ENCODE measurements at regions not wholly inside any gene's neighbourhood (a gene's known extent, or its start where the extent isn't known, plus 50 kb on each side); places are given as distances from the start of the nearest gene placed in this dataset.
"Not testable (repeated sequence)": the region's sequence is repeated elsewhere in the genome, so short reads cannot be mapped to it uniquely, and the experiment has no call there.

- H3K27ac ChIP-seq (ENCODE audit: low read depth); ATAC-seq; H3K4me3 Mint-ChIP-seq; H3F3A ChIP-seq (replicated peaks; ENCODE audit: low read depth); H3K9me2 ChIP-seq (ENCODE audit: insufficient read depth); H3K4me1 Mint-ChIP-seq; H2AFZ ChIP-seq; H3K79me2 ChIP-seq (replicated peaks; ENCODE audit: insufficient read depth); H3K4me1 ChIP-seq (ENCODE audit: insufficient read depth); H3K4me2 ChIP-seq; H3K27ac Mint-ChIP-seq; H4K20me1 ChIP-seq (replicated peaks; ENCODE audit: insufficient read depth); DNase-seq (ENCODE audit: low spot score); H3K27me3 Mint-ChIP-seq (ENCODE audit: insufficient read depth, low read depth, poor library complexity); H3K27me3 ChIP-seq (ENCODE audit: insufficient read depth); H3K4me3 ChIP-seq: not testable (repeated sequence)
- Mint-ChIP-seq H3K9me3 (peaks cover 90% of the 10 kb centered on the region), H3K36me3 (ENCODE audit: low read depth) (peaks cover 22% of the 10 kb centered on the region)
- H3K36me3 ChIP-seq (ENCODE audit: insufficient read depth): peaks cover 13% of the 10 kb centered on the region
Measured at GRCh38 chr5:150960323-150960722, 55.5 kb upstream of the ZNF300 start.
